HG03575 (cell line): ENCODE measurements at regions not wholly inside any gene's neighbourhood (a gene's known extent, or its start where the extent isn't known, plus 50 kb on each side); places are given as distances from the start of the nearest gene placed in this dataset.

Experiments used
- ATAC-seq: cut with Tn5 transposase; IDR thresholded peaks from one replicate; pipeline ENCODE4 v1.9.1; 2021; ENCODE audit not compliant: unreplicated experiment, insufficient number of reproducible peaks, low FRiP score; ENCODE audit errors: extremely low read depth

DNA sequence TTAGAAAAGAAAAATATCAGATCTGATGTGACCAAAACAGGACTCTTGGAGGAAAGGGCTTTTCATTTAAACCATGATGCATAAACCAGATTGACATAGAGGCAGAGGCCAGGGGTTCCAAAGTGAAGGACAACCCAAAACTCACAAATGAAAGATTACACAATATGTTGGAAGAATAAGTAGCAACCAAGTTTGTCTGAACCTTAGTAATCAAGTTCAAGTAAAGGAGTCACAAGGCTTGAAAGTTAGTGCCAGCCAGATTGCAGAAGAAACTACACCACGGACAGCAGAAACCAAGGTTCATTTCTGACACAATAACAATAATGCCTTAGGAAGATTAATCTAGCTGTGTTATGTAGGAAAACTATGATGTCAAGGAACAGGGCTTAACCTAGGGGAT, 124.6 kb downstream of the ZC3H11B start:
- ATAC-seq: no peak

DNA sequence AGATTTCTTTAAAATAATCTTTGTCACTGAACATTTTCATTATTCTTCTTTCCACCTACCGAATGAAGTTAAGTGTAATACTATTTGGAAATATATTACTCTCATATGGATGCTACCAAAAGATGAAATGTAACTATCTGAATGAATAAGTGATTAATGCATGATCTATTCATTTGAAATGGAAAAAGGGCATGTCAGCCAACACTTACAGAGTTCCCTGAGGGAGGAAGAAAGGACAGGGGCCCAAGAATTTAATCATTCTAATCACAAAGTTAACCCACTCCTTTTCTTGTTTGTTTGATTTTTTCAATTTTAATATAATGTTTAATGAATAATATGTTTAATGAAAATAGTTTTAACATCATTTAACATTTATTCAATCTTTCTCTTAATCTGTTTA, 129.4 kb downstream of the ZC3H11B start:
- no peak for ATAC-seq

DNA sequence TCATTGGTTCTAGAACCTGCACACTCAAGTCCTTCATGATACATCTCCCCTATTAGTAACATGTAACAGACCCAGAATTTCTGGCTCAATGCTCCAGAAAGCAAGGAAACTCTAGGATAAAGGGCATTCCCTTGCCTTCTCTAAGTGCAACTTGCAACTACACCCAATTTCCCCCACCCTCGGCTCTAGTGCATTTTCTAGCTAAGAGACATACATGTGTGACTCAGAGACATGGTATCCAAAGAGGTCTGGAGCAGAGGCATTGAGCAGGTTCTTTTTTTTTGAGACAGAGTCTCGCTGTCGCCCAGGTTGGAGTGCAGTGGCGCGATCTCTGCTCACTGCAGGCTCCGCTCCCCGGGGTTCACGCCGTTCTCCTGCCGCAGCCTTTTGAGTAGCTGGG, 132.9 kb downstream of the ZC3H11B start:
- no peak for ATAC-seq

DNA sequence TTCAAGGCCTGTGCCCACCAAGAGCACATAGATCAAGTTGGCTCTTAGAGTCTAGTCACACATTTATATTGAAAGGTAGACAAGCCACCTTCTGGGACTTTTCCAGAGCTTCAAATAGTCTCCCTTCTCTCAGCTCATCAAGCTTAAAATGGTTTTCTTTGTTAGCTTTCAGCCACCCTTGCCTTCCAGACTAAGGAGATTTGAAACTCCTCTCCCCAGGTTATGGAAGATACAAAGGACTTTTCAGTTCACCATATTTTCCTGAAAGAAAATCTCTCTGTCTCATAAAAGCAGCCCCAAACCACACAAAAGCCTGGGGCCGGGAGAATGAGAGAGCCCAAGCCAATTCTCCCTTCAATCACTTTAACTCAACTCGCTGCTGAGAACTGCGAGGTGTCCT, 134.1 kb downstream of the ZC3H11B start:
- no peak for ATAC-seq

DNA sequence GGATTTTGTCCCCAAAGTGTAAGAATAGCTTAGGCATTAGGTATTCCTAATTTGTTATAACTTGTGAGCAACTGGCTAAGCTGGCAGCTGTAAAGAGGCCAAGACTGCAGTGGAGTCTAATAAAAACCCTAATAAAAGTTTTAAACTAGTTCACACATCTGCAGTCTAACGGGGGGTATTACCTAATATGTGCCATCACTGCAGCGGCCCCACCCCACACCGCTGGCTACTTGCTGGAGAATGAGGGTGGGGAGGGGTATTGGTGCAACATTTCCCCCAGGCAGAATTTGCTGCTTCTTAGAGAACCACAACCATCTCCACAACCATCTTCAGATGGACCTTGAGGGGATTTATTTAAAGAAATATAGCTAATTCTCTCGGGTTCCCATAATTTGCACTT, 135.0 kb downstream of the ZC3H11B start:
- ATAC-seq: no peak

DNA sequence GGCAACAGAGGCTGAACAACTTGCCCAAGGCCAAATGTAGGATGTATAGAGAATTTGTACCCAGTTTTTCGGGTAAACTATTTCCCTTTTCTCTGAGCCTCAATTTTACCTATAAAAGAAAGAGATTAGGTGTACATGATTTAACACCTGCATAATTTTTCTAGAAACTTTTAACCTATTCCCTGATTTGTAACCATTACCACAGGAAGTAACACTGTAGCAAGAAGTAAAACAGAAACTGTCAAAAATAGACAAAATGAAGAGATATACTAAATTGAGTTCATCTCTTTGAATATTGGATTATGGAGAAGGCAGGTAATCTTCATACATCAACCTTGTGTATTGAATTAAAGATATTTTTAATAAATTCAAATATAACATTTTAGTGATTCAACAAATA, 136.2 kb downstream of the ZC3H11B start:
- peak; percentile 39 for ATAC-seq

DNA sequence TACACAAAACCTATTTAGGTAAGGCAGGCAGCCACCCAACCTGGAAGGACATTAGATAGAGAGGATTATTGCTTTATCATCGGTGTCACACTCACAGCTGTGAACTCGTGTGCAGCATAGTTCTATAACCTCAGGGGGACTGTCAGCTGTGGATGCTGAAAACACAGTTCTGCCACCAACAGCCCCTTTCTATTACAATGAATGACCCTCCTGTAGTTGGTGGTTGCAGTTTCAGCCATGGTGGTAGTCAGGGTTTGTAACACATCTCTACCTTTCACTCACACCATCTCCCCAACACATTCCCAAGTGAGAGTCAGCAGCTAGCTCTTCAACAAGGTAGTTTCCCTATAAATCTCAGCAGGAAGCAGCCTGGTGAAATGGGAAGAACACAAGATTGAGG, 136.8 kb downstream of the ZC3H11B start:
- ATAC-seq: peak; percentile 48

DNA sequence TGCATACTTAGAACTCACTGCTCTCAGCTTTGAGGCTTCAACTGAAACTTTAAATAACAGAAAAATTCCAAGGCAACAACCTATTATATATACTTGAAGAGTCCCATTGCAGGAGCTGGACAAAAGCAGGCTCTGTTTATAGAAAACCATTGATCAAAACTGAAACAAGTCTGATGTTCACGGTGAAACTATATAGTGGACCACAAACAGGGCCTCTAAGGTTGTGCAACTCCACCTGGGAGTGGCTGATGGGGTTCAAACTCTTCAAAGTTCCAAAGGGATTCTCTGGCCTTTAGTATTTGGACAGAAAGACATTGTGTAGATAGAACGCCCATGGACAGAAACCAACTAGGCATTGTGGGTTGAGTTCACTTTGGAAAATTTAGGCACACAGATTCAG, 140.3 kb downstream of the ZC3H11B start:
- ATAC-seq: no peak

DNA sequence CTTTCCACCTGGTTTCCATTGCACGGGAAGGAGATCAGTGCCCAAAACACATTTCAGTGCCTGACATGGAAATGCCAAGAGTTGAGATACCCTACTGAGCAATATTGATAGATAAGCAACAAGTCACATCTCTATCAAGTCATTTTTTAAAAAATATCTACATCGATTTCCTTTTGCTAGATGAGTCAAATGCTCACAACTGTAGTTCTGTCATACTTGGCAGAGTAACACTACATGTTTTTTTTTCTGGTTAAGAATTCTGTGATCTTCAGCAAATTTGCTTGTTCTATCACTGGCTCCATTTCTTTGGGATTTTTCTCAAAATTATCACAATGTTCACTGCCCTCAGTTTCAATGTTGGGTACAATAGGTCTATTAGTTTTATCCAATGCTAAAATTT, 145.4 kb downstream of the ZC3H11B start:
- no peak for ATAC-seq

DNA sequence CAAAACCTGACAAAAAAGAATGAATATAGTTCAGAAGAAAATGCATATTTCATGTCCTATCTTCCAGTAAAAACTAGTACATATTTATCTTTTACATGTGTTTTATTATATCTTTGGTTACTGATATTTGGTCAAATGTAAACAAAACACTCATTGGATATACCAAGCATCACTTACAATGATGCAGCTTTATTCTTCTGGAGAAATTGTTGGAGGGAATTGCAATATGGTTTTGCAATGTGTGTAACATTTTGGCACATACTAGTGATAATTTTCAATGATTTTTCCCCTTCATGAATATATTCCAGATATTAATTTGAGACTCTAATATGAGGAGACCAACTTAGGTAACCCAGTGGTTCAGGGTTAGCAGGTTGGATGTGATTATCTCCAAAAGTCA, 146.1 kb downstream of the ZC3H11B start:
- no peak for ATAC-seq

DNA sequence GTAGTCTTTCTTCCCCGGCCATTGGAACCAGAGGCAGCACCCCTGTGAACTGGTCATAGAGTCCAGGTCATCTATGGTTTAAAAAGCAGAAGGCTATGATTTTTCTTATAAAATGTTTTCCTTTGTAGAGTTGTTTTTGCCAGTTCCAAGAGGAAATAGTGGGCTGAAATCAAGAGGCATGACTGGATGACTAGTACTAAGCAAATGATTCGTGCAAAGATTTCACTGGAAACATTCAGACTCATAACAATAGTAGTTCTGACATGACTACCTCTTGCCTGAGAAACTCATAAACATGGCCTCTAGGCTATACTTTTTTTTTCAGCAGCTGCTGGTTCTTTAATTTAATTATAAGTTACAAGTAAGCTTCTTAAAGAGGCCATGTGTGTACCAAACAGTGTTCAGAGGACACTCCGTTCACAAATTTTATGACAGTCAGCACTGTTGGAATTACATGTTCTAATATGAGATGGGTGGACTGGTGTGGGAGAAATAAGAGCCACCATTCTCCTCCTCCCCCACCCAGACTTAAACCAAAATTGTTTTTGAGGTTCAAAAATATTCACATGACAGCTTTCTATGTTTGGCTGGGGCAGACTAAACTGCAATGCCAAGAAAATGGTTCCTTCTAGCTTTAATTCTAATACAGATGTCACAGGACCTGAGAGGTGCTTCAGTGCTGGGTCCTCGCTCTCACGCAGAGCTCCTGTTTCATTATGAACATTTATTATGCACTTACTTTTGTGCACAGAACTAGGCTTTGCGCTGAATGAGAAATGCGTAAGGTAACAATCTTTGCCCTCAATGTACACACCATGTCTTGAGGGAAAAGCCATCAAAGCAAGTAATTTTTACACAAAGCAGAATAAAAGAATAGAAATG, 147.5 kb downstream of the ZC3H11B start:
- ATAC-seq: peak; percentile 48

DNA sequence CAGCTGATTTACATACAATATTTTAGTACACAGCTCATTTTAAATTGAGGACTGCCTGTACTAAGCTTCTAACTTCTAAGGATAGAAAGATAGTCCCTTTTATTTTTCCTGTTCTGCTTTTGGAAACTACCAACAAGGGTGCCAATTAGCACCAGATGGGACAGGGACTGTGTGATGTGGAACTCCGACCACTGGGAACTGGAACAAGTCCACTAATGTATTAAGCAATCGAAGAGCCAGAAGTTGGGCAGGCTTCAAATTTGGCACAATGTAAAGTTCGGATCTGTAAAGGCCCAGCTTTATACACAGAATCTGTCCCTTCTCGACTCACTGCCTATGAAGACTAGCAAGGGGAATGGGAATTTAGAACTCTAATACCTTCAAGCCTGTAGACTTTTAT, 149.3 kb downstream of the ZC3H11B start:
- no peak for ATAC-seq

DNA sequence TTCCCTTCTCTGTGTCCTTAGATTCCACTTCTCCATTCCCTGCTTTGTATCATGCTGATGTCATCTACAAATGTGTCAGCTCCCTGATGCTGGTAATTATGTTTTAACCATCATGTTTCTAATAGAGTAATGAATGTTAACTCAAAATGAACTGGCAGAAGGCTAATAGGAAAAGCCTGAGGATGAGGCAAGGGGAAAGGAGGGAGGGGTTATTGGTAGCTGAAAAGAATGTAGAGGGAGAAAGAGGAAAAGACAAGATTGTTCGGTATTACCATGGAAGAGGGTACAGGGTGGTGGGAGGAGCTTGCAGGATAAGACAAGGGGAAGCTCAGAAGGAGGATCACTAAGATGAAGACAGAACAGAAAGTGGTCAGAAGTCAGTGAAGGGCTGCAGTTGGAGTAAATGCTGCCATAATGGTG, 150.9 kb downstream of the ZC3H11B start:
- ATAC-seq: no peak

DNA sequence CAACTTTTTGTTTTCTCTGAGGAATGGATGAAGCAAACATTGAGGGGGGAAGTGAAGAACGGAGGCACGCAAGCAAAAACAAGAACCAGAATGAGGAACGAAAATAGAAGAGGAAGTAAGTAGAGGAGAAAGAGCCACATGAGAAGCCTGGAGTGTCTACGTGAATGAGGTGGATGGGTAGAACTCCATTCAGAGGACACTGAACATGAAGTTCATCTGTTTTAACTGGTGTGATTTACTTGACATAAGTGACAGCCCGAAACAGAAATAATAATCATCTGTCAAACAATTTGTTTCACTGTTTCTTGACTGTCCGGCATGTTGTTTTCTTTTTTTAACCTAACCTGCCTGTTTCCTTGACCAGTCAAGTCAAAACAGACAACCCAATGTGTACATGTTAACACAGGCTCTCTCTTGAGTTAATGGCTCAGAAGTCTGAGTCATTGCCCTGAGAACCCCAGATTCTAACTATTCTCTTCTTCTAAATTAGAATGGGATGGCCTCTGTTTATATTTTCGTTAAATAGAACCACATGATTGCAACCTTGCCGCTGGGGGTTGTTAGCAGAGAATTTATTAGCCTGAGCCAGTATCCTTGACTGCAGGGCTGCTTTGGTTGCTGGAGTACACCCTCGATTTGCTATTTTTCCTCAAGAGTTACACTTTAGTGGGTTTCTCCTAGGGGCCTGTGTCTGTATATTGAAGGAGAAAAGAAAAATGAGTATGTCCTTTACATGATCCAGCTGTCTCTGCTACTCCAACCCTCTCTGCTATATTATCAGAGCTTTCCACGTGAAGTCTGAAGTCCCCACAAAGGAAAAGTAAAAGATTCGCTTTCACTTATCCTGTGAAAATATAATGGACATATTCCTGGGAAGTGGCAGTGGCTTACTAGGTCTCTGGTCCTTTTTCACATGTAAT, 151.7 kb downstream of the ZC3H11B start:
- peak; percentile 78 for ATAC-seq

DNA sequence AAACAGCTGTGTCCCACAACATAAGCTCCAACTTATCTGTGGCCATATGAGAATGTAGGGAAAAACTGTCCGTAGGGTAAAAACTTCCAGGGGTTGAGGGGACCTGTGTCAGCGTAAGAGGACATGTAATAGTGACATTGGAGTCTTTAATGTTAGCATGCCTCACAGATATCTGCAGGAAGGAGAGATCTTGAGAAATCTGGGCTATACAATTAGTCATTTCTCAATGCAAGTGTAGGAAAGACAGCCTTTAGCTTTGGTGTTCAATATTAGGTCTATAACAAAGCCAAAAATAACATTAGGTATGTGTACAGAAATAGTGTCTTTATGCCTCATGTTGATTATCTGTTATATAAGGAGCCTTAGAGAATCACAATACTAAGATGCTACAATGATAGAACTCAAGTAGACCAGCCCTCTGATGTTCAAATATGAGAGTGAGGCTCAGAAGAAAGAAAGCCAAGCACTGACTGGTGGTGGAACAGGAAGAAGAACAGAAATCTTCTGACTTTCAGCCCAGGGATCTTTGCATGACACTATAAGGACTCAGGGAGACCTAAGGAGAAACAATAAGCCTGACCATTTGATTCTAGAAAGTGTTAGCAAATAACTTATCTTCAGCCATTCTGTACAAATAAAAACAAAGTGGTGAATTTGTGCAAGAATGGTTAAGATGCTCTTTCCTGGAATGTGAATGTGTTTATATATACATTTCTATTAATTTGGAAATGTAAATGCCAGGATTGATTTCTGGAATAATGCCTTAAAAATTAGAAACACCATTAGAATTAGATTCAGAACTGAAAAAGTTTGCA, 152.6 kb downstream of the ZC3H11B start:
- no peak for ATAC-seq

DNA sequence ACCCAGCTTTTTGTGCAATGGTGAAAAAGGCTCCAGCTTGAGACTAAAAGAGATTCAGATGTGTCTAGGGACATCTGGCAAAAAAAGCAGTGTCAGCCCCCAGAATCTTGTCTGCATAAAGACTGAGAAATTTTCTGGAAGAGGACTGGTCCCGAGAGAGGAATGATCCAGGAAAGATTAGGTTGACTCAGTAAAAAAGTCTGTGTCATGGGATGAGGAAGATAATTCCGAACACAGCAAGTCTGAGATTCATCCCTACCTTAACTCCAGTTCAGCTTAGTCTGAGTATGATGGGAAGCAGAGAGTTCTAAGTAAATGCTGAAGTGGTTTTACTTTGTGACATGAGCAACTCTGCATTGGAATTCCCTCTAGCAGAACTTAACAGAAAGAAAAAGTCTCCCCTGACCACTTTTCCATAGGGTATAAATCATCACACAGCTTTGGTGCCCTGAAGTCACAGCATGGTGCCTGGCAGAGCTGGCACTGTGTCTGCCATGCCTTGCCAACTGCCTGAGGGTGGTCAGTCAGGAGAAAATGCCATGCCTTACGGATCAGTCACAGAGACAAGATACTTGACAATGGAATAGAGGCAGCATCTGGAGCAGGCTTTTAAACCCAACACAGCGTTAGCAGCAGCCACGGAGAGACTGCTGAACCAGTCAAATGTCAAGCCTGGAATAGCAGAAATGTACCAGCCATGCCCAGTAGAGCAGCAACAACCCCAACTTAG, 153.4 kb downstream of the ZC3H11B start:
- no peak for ATAC-seq

DNA sequence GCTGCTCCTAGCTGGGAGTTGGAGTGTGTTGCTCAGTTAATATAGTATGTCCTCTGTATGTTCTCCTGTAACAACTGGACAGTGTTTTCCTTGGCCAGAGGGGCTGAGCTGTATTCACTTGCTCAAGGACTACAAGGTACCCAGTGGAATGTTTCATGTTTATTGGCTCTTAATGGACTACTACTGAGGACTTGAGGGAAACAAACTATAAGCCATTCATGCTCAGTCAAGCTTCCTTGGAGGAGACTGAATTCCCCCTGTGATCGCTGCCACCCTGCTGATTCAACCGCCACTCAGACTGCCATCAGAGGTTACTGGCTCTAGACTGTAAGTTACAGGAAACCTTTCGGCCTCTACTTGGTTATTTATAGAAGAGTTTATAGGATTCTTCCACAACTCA, 166.6 kb downstream of the ZC3H11B start:
- ATAC-seq: no peak

DNA sequence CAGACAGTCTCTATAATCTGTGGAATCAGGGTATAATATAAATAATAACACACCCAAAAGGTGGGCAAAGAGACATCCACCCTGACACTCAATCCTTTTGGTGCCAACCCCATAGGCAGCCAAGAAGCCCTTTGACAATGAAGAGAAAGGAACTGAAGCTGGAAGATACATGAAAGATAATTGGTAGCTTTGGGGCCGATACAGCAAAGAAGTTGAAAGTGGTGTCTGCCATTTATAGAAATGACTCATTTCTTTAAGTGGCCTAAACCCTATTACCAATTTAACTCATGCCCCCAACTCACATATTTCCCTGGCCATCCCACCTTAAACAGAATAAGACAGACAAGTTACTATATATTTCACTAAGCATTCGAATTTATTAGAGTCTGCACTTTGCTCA, 167.0 kb downstream of the ZC3H11B start:
- ATAC-seq: no peak

DNA sequence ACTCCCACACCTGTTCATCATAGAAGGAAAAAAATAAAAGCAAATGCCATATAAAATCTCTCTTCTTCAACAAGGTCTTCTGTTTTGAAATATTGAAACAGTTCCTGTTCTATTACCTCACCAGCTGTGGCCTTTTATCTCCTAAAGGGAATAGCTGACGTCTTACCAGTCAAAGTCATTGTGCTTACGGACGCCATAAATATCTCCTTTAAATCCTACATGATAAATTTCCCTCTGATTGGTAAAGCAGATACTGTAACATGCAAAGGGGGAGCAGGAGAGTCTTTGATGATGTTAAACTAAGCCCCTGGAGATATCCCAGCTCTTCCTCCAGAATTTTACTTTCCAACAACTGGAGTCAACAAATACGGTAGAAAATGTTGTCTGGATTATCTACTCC, 168.4 kb downstream of the ZC3H11B start:
- no peak for ATAC-seq
